GM18867 (cell line): ENCODE measurements at regions not wholly inside any gene's neighbourhood (a gene's known extent, or its start where the extent isn't known, plus 50 kb on each side); places are given as distances from the start of the nearest gene placed in this dataset.
"Not testable (repeated sequence)": the region's sequence is repeated elsewhere in the genome, so short reads cannot be mapped to it uniquely, and the experiment has no call there.

Experiments used
- ATAC-seq: cut with Tn5 transposase; IDR thresholded peaks from one replicate; pipeline ENCODE4 v1.9.1; 2021; ENCODE audit warnings: mild to moderate bottlenecking, moderate library complexity; ENCODE audit not compliant: unreplicated experiment

DNA sequence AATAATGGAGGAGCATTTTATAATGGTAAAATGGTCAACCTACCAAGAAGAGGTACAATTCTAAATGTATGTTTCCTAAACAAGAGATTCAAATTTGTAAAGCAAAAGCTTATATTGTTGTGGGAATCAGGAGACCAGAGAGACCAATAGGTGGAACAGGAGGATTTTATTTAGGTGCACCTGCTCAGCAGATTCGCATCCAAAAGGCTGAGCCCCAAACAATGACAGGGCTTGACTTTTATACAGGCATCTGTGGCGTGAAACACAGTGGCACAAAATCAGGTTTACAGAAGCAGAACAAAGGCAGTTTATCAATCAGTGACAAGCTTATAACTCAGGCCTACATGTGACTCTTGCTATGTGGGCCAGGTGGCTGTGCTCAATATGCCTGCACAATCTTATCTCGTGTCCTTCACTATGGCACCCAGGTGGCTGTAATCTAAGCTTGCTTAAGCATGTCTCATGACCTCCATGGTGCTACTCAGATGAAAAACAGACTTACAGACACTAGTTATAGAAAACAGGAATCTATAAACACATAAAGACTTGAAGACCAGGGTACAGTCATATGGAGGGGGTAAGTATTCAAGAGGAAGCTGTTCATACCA lies 780.2 kb upstream of the CA10 start:
- no peak for ATAC-seq

DNA sequence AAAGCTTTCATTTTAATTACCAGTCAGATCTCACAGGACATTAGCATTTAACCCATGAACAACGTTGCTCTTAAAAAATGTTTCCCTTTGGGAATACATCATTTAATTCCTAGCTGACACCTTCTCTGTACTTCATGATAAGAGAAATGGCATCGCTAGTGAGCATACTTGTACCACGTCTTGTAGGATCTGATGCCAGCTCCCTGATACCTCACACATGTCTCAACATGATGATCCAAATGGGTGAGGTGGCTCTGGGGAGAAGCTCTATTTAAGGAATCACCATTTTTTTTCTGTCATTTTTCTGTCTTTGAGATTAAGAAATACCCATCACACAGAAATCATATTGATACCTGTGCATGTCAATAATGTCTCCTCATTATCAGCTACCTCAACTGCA lies 772.1 kb upstream of the CA10 start:
- no peak for ATAC-seq

GRCh38 chr17:52930145-52930544 lies 771.6 kb upstream of the CA10 start:
- ATAC-seq: no peak

DNA sequence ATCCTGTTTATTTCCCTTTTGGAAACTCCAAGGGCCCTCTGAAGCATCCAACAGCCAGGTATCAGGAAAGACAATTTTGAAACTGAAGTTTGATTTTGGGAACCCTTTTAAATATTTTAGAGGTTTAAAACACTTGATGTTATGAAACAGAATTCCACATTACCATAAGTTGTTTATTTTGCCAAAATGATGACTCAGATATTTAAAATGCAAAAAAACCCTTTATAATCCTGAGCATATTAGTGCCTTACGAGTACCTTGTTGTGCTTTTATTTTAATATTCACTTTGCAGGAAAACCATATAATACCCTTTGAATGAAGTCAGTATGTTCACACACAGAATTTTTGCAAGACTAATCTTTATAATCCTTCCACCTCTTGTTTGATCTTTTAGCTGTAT lies 765.1 kb upstream of the CA10 start:
- no peak for ATAC-seq

DNA sequence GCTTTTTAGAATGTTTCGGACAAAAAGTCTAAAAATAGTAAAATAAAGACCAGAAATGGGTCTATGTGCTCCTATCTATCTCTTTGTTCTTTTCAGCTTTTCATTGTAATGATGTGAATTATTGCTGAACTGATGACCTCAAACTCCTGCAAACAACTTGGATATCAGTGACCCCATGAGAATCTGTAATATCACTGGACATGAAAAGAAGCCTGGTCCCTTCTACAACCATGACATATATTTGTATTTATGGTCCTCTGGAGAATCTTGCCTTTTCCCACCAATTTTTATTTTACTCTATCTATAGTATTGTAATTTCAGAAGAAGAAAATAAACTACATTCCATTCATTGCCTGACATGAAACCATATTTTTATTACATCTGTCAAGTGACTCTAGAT lies 740.7 kb upstream of the CA10 start:
- no peak for ATAC-seq

DNA sequence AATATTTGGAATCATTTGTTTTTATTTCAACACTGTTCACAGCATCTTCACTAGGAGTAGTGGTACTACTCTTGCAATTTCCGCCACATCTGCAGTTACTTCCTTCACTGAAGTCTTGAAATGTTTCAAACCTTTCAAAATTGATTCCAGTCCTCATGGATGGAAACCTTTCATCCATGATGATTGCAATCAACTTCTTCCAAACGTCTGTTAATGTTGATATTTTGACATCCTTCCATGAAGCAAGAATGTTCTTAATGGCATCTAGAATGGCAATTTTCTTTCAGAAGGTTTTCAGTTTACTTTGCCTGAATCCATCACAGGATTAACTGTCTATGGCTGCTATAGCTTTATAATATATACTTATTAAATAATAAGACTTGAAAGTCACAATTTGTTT lies 736.8 kb upstream of the CA10 start:
- no peak for ATAC-seq

GRCh38 chr17:52892334-52892733 lies 733.8 kb upstream of the CA10 start:
- ATAC-seq: no peak

DNA sequence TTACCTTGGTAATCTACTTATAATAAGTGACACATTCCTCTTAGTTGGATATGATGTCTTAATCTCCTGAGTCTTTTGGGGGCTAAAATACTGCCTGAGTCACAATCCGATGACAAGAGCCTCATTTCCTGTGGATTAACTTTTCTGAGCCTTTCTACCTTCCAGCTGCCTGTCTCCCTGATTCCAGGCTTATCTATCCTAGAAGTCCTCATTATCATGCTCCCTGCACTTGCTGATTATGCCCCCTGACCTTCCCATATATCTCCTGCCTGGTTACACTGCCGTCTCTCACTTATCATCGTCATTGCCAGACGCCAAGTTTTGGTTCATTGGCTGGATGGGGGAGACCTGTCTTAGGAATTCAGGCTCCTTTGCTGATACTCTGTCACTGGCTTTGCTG lies 727.4 kb upstream of the CA10 start:
- no peak for ATAC-seq

GRCh38 chr17:52883907-52884491 lies 725.5 kb upstream of the CA10 start:
- ATAC-seq: not testable (repeated sequence)

DNA sequence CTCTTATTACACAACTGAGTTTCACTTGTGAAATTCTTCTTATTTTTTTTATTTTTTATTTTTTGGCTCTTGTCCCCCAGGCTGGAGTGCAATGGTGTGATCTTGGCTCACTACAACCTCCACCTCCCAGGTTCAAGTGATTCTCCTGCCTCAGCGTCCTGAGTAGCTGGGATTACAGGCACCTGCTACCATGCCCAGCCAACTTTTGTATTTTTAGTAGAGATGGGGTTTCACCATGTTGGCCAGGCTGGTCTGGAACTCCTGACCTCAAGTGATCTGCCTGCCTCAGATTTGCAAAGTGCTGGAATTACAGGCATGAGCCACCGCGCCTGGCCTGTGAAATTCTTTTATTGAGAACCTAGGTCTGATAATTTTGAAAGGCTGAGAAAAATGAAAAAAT lies 688.3 kb upstream of the CA10 start:
- not testable (repeated sequence) for ATAC-seq

DNA sequence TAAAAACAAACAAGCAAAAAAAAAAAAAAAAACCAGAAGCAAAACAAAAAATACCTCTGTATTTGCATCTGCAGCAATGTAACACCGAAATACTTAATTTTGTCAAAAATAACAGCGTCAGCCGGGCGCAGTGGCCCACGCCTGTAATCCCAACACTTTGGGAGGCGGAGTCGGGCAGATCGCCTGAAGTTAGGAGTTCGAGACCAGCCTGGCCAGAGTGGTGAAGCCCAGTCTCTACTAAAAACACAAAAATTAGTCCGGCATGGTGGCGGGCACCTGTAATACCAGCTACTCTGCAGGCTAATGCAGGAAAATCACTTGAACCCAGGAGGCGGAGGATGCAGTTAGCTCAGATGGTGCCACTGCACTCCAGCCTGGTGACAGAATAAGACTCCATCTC lies 683.5 kb upstream of the CA10 start:
- no peak for ATAC-seq

GRCh38 chr17:52837492-52837891 lies 679.0 kb upstream of the CA10 start:
- no peak for ATAC-seq

DNA sequence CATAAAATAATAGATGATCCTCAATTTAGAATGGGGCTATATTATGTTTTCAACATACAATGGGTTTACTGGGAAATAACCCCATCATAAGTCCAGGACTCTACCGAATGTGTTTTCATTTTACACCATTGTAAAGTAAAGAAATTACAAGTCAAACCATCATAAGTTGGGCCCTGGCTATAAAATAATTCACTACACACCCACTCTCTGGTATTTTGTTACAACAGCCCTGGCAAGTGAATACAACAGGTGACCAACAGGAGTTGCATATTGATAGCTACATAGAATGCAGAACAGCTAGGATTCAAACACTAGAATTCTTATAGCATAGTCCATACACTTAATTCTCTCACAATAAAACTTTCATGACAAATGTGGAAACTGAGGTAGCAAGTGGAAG lies 673.0 kb upstream of the CA10 start:
- ATAC-seq: no peak

GRCh38 chr17:52828621-52829020 lies 670.1 kb upstream of the CA10 start:
- no peak for ATAC-seq

- no peak for ATAC-seq
Measured at GRCh38 chr17:52827526-52827925, 669.0 kb upstream of the CA10 start.

GRCh38 chr17:52824542-52824941 lies 666.0 kb upstream of the CA10 start:
- ATAC-seq: no peak

DNA sequence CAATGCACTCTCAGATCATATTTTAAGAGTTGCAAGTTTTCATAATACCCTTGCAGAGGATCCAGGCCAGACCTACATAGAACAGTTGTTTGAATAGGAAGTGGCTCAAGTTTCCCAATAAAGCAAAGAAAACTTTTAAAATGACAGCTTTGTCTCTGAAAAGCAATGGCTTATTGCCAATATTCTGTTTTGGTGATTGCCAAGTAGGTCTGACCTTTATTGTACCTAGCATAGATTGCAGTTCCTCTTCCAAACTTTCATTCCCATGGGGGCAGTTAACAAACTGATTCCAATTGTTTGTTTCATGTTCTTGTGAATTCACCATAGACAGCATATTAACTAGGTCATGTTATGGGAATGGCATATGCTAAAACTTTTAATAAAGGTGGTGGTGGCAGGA lies 664.6 kb upstream of the CA10 start:
- ATAC-seq: no peak

GRCh38 chr17:52790359-52790955 lies 631.9 kb upstream of the CA10 start:
- no peak for ATAC-seq

DNA sequence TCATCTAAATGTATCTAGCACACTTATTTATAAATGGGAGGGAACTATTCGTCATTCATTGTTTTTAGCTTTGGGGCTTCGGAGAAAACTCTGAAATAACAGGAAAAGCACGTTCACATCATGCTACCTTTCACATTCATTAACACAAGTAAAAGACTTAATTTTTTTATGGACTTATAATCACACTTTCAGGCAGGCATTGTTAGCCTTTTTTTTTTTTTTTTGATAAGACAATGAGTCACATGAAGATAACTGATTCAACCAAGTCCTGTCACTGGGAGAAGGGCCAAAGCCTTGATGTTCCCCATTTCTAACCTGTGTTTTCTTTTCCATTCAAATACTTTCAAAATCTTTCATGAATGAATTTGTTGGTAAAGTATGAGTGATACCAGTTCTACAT lies 631.3 kb upstream of the CA10 start:
- no peak for ATAC-seq

- ATAC-seq: no peak
Measured at GRCh38 chr17:52776234-52776633, 617.7 kb upstream of the CA10 start.

DNA sequence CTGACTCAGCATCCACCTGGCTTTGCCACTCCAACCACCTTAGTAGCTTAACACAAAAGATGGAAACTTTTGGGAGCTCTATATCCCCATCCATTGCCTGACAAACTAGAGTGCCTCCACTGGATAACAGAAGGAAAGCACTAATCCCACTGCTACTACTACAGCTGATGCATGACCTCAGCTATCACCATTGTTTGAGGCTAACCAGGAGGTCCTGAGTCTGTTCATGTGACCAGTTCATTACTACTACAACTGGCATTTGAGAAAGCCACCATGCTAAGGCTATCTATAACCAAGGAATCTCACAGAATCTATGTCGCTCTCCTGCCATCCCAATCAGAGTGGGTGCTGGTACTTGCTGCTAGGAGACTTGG lies 604.3 kb upstream of the CA10 start:
- no peak for ATAC-seq

- ATAC-seq: no peak
Measured at GRCh38 chr17:52762147-52762793, 603.8 kb upstream of the CA10 start.
